Osteocyte (in vitro differentiated cells): ENCODE measurements at regions not wholly inside any gene's neighbourhood (a gene's known extent, or its start where the extent isn't known, plus 50 kb on each side); places are given as distances from the start of the nearest gene placed in this dataset.

Source experiments
- DNase-seq: peaks from one replicate; pipeline ENCODE4 v3.0.0; 2021; ENCODE audit warnings: mixed read lengths; ENCODE audit not compliant: unreplicated experiment; ENCODE audit errors: extremely low spot score
- H3K27ac Mint-ChIP-seq: one replicate; pipeline ENCODE4 v1.8.0; 2021; ENCODE audit warnings: mild to moderate bottlenecking, mixed read lengths; ENCODE audit not compliant: unreplicated experiment
- H3K27me3 Mint-ChIP-seq: one replicate; pipeline ENCODE4 v1.8.0; 2021; ENCODE audit warnings: mixed read lengths; ENCODE audit not compliant: unreplicated experiment
- H3K36me3 Mint-ChIP-seq: one replicate; pipeline ENCODE4 v1.8.0; 2021; ENCODE audit warnings: mixed read lengths; ENCODE audit not compliant: unreplicated experiment
- H3K4me1 Mint-ChIP-seq: one replicate; pipeline ENCODE4 v1.8.0; 2021; ENCODE audit warnings: mixed read lengths; ENCODE audit not compliant: unreplicated experiment
- H3K4me3 Mint-ChIP-seq: one replicate; pipeline ENCODE4 v1.8.0; 2021; ENCODE audit warnings: mild to moderate bottlenecking, moderate library complexity, mixed read lengths; ENCODE audit not compliant: unreplicated experiment
- H3K9me3 Mint-ChIP-seq: one replicate; pipeline ENCODE4 v1.8.0; 2021; ENCODE audit warnings: mixed read lengths; ENCODE audit not compliant: unreplicated experiment
- TF ChIP-seq, protein P1 (sequence below): fragments of 200-600 bp; sonication (generic); IDR thresholded peaks from 2 replicates; pipeline ENCODE4 v1.5.0; 2021; ENCODE audit warnings: antibody characterized with exemption, mild to moderate bottlenecking, moderate library complexity

DNA sequence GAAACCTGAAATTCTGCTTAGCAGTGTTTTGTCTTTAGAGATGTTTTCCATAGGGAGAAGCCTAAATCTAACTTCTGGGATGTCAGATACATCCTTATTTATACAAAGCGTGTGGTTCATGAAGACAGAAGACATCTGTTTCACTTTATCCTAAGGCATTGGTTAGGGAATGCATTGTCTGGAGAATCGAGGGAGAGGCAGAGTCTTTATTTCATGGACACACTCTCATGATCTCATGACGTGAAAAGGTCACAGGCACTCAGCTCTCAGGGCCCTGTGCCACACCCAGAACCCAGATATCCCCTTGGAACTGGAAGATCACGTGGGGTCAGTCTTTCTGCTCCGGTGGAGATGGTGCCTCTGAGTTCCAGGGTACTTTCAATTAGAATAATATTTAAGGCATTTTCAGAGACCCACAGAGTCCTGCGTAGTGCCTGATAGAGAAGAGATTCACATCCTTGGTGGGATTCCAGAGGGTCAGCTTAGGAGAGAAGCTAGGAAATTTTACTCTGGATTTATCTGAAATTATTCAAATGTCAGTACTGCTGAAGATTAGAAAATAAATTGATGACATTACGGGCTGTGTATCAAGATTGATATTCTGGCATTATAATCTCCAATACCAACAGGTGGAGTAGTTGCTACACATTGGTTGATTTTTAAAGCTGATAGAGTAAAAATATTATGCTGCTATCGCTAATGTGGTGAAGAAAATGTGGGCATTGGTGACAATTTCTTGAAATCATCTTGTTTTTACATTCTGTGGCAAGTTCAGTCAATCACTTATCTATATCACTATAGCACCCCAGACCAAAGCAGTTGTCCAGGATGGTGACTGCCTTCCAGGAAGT, 378.3 kb downstream of the MTRR start:
- peaks cover 4% of the 10 kb centered on the region for H3K9me3 Mint-ChIP-seq
- H3K4me1 Mint-ChIP-seq: no peaks in the 10 kb centered on the region
- no peak overlapping the region for H3K4me3 Mint-ChIP-seq
- H3K27ac Mint-ChIP-seq: no peak overlapping the region
- H3K27me3 Mint-ChIP-seq: no peaks in the 10 kb centered on the region
- no peak for DNase-seq
- TF ChIP-seq, protein P1, sequence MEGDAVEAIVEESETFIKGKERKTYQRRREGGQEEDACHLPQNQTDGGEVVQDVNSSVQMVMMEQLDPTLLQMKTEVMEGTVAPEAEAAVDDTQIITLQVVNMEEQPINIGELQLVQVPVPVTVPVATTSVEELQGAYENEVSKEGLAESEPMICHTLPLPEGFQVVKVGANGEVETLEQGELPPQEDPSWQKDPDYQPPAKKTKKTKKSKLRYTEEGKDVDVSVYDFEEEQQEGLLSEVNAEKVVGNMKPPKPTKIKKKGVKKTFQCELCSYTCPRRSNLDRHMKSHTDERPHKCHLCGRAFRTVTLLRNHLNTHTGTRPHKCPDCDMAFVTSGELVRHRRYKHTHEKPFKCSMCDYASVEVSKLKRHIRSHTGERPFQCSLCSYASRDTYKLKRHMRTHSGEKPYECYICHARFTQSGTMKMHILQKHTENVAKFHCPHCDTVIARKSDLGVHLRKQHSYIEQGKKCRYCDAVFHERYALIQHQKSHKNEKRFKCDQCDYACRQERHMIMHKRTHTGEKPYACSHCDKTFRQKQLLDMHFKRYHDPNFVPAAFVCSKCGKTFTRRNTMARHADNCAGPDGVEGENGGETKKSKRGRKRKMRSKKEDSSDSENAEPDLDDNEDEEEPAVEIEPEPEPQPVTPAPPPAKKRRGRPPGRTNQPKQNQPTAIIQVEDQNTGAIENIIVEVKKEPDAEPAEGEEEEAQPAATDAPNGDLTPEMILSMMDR: peak; percentile 55
- H3K36me3 Mint-ChIP-seq: no peaks in the 10 kb centered on the region

DNA sequence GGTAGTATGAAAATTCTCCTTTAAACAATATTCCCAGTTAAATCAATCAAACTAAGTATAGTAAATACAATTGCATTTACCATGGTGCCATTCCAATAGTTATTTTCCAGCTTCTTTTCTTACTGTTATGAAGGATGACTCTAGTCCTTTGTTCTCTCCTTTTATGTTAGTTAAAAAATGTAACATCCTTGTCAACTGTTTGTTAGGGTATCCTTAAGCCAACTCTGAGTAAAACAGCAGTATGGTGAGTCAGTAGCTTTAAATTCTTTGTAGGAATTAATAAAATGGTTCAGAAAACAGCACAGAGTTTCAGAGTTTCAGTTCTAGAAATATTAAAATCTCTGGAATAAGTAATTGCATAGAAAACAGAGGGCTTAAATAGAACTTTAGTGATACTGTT, 384.4 kb downstream of the MTRR start:
- H3K4me1 Mint-ChIP-seq: no peaks in the 10 kb centered on the region
- H3K36me3 Mint-ChIP-seq: no peaks in the 10 kb centered on the region
- TF ChIP-seq, protein P1: no peak
- DNase-seq: no peak
- peaks cover 8% of the 10 kb centered on the region for H3K27me3 Mint-ChIP-seq
- H3K27ac Mint-ChIP-seq: no peak overlapping the region
- no peaks in the 10 kb centered on the region for H3K9me3 Mint-ChIP-seq
- no peak overlapping the region for H3K4me3 Mint-ChIP-seq

DNA sequence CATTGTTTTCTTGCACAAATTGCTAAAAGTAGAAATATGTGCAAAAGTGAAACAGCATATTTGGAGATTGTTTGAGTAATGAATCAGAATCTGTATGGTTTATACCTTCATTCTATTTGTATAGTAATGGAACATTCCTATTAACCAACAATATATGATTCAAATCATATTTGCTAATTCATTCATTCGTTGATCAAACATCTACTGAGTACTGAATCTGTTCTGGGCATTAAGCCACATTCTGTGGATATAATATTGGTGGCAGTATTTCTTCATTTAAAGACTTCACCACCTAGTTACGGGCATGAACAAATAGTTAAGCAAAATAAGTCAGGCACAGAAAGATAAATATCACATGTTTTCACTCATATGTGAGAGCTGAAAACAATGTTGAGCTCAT, 385.7 kb downstream of the MTRR start:
- no peaks in the 10 kb centered on the region for H3K9me3 Mint-ChIP-seq
- DNase-seq: no peak
- H3K4me3 Mint-ChIP-seq: no peak overlapping the region
- TF ChIP-seq, protein P1: no peak
- H3K27me3 Mint-ChIP-seq: peaks cover 8% of the 10 kb centered on the region
- no peaks in the 10 kb centered on the region for H3K4me1 Mint-ChIP-seq
- H3K27ac Mint-ChIP-seq: no peak overlapping the region
- H3K36me3 Mint-ChIP-seq: no peaks in the 10 kb centered on the region

DNA sequence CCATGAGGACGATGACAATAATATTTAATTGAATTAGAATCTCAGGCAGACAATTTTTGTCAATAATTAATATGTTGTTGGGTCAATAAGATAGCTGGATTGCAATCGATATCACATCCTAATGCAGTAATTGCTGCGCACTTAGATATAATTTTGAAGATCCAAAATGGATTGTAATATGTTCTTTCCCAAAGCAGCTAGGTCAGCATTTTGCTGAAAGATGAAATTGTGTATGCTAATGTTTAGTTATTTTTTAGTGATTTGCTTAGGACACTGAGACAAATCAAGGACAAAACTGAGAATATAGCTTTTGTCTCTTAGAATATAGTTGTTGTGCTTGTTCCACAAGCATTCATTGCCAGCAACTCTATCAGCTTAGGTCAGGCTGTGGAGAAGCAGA, 389.9 kb downstream of the MTRR start:
- no peaks in the 10 kb centered on the region for H3K4me1 Mint-ChIP-seq
- H3K36me3 Mint-ChIP-seq: no peaks in the 10 kb centered on the region
- no peak overlapping the region for H3K4me3 Mint-ChIP-seq
- no peaks in the 10 kb centered on the region for H3K9me3 Mint-ChIP-seq
- H3K27me3 Mint-ChIP-seq: peaks cover 7% of the 10 kb centered on the region
- no peak overlapping the region for H3K27ac Mint-ChIP-seq
- TF ChIP-seq, protein P1: no peak
- no peak for DNase-seq

DNA sequence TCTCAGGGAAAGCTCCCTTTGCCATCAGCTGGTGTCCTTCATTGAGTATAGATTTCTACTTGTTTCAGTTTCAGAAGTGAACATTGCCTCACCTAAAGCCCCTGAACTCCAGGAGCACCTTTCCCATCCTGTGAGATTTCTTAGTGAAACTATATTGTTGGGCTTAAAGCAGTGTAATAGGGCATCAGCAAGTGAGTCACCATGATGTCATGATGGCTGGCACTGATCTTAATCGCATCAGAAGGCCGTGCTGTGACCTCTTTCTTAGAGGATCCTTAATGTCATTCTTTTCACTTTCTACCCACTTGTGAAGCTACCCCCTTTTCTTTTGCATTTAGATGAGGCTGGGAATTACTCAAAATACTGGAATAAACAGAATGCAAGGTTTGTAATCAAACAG, 401.3 kb downstream of the MTRR start:
- Mint-ChIP-seq H3K36me3 (no peaks in the 10 kb centered on the region), H3K27ac (no peak overlapping the region), H3K27me3 (no peaks in the 10 kb centered on the region), H3K4me1 (no peaks in the 10 kb centered on the region), H3K9me3 (no peaks in the 10 kb centered on the region), H3K4me3 (no peak overlapping the region)
- TF ChIP-seq, protein P1: no peak
- DNase-seq: no peak
